ENCODE measurements at regions not wholly inside any gene's neighbourhood (a gene's known extent, or its start where the extent isn't known, plus 50 kb on each side); places are given as distances from the start of the nearest gene placed in this dataset.

DNA sequence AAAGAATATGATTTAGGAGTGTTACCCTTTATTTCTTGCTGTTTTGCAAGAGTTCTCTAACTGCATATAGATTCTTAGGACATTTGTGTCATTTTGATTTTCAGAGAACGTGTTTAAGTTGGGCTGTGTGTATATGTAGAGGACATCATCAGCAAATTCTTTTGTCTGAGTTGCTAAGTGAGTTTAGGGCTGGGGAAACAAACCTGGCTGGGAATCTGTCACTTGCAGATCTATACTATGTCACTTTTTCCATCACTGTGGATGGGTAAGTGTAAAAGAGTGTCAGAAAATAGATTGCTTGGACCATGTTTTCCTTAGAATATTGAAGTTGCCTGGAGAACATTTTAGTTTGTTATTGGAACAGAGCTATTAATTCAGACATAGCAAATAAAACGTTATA is 349.1 kb upstream of the NEGR1 start:
- Histone ChIP-seq H3K4me1 (ENCODE audit: control insufficient read depth in 2 of 2, insufficient read depth in 2 of 2, low read length in 2 of 2) (no peaks in the 10 kb centered on the region), H3K4me3 (ENCODE audit: control extremely low read depth in 1 of 5, extremely low read depth in 1 of 5, insufficient read depth in 1 of 5, low read depth in 2 of 5, low read length in 4 of 5) (no peak overlapping the region), H4K20me1 (ENCODE audit: control insufficient read depth, insufficient read depth, low read length, poor library complexity, severe bottlenecking) (no peaks in the 10 kb centered on the region), H3K27me3 (replicated peaks in 1 of 4; ENCODE audit: control extremely low read depth in 1 of 4, control insufficient read depth in 3 of 4, insufficient read depth in 4 of 4, low read length in 3 of 4) (no peaks in the 10 kb centered on the region), H3K9me3 (ENCODE audit: control extremely low read depth in 1 of 3, control insufficient read depth in 2 of 3, insufficient read depth in 1 of 3, low read length in 2 of 3) (no peaks in the 10 kb centered on the region), H2AFZ (ENCODE audit: insufficient read depth, low read depth, low read length, poor library complexity, severe bottlenecking) (no peak overlapping the region), H3K79me2 (ENCODE audit: control insufficient read depth, insufficient read depth, low read length) (no peaks in the 10 kb centered on the region), H3K36me3 (replicated peaks in 1 of 2; ENCODE audit: control extremely low read depth in 1 of 2, control insufficient read depth in 1 of 2, extremely low read depth in 1 of 2, insufficient read depth in 2 of 2, low read length in 1 of 2) (no peaks in the 10 kb centered on the region), H3K9ac (ENCODE audit: low read length) (no peak overlapping the region), H3K27ac (ENCODE audit: low read length in 2 of 2) (no peak overlapping the region), H3K4me2 (replicated peaks; ENCODE audit: low read depth, low read length, poor library complexity, severe bottlenecking) (no peak overlapping the region)
- TF ChIP-seq CTCF (IDR thresholded peaks at IDR 0.05) (no peak), EZH2 (IDR thresholded peaks at IDR 0.05; ENCODE audit: borderline replicate concordance, insufficient read depth, low read depth, low read length, poor library complexity, severe bottlenecking) (no peak)
- no peak overlapping the region for H3K4me3 Mint-ChIP-seq
- H3K9me3 Mint-ChIP-seq (ENCODE audit: insufficient read depth), result no peaks in the 10 kb centered on the region
- CTCF ChIA-PET, result no interaction called here
- no peaks in the 10 kb centered on the region for H3K27me3 Mint-ChIP-seq
- no peak for DNase-seq
- H3K4me1 Mint-ChIP-seq, result no peaks in the 10 kb centered on the region
- POLR2A ChIA-PET, result no interaction called here
- 60% methylated on average over 1 of the region's 2 CpGs for WGBS (ENCODE audit: insufficient coverage)
- intact Hi-C loops (cut with micrococcal nuclease), result no loop called here
- ATAC-seq (ENCODE audit: low read depth), result no peak
- no peak overlapping the region for H3K27ac Mint-ChIP-seq

- H2AFZ ChIP-seq (ENCODE audit: insufficient read depth, low read depth, low read length, poor library complexity, severe bottlenecking), result peak overlapping the region; percentile 54
- Mint-ChIP-seq H3K27me3 (no peaks in the 10 kb centered on the region), H3K27ac (no peak overlapping the region), H3K4me3 (peak overlapping the region; percentile 5), H3K4me1 (no peaks in the 10 kb centered on the region), H3K9me3 (ENCODE audit: insufficient read depth) (no peaks in the 10 kb centered on the region)
- H3K4me2 ChIP-seq (replicated peaks; ENCODE audit: low read depth, low read length, poor library complexity, severe bottlenecking), result peak overlapping the region; percentile 37
- H3K9me3 ChIP-seq (ENCODE audit: control extremely low read depth in 1 of 3, control insufficient read depth in 2 of 3, insufficient read depth in 1 of 3, low read length in 2 of 3), result no peaks in the 10 kb centered on the region
- no peaks in the 10 kb centered on the region for H3K36me3 ChIP-seq (replicated peaks in 1 of 2; ENCODE audit: control extremely low read depth in 1 of 2, control insufficient read depth in 1 of 2, extremely low read depth in 1 of 2, insufficient read depth in 2 of 2, low read length in 1 of 2)
- WGBS (ENCODE audit: insufficient coverage), result 33% methylated on average over 4 of the region's 4 CpGs
- CTCF ChIA-PET, result no interaction called here
- H4K20me1 ChIP-seq (ENCODE audit: control insufficient read depth, insufficient read depth, low read length, poor library complexity, severe bottlenecking), result no peaks in the 10 kb centered on the region
- no peaks in the 10 kb centered on the region for H3K27me3 ChIP-seq (replicated peaks in 1 of 4; ENCODE audit: control extremely low read depth in 1 of 4, control insufficient read depth in 3 of 4, insufficient read depth in 4 of 4, low read length in 3 of 4)
- no peak overlapping the region for H3K27ac ChIP-seq (ENCODE audit: low read length in 2 of 2)
- H3K4me3 ChIP-seq (ENCODE audit: control extremely low read depth in 1 of 5, extremely low read depth in 1 of 5, insufficient read depth in 1 of 5, low read depth in 2 of 5, low read length in 4 of 5), result peak overlapping the region in 1 of 5 experiments; percentile 4
- DNase-seq, result peak; percentile 19
- TF ChIP-seq EZH2 (IDR thresholded peaks at IDR 0.05; ENCODE audit: borderline replicate concordance, insufficient read depth, low read depth, low read length, poor library complexity, severe bottlenecking) (no peak), CTCF (IDR thresholded peaks at IDR 0.05) (no peak)
- H3K4me1 ChIP-seq (ENCODE audit: control insufficient read depth in 2 of 2, insufficient read depth in 2 of 2, low read length in 2 of 2), result no peaks in the 10 kb centered on the region
- no peak for ATAC-seq (ENCODE audit: low read depth)
- H3K79me2 ChIP-seq (ENCODE audit: control insufficient read depth, insufficient read depth, low read length), result no peaks in the 10 kb centered on the region
- H3K9ac ChIP-seq (ENCODE audit: low read length), result no peak overlapping the region
- intact Hi-C loops (cut with micrococcal nuclease), result no loop called here
- POLR2A ChIA-PET, result no interaction called here
Observed at GRCh38 chr1:72623299-72623708, 341.0 kb upstream of the NEGR1 start.

Measured in B cell (primary cell).